Heart right ventricle (tissue), 16 donors: ENCODE measurements at regions not wholly inside any gene's neighbourhood (a gene's known extent, or its start where the extent isn't known, plus 50 kb on each side); places are given as distances from the start of the nearest gene placed in this dataset.

Experiments used
- ATAC-seq, 8 donors: fragments of 200-7000 bp; cut with Tn5 transposase; one replicate each; pipeline ENCODE4 v1.9.1; 2020; ENCODE audit warnings: mild to moderate bottlenecking in 8 of 8, moderate library complexity in 8 of 8, moderate number of reproducible peaks in 1 of 8
- DNase-seq, 2 donors: peaks; one replicate each; pipeline ENCODE4 v3.0.0-alpha.2; 2020
- H3K27ac ChIP-seq, 10 donors: fragments of 200-600 bp; sonication (generic) in 2 of 10; one replicate each; pipeline versions ENCODE4 v1.5.0 to v1.8.0; 2020 to 2022; ENCODE audit warnings: mild to moderate bottlenecking in 3 of 10
- H3K27me3 ChIP-seq, 7 donors: fragments of 200-600 bp; one replicate each; pipeline ENCODE4 v1.8.0; 2021 to 2022; ENCODE audit warnings: mild to moderate bottlenecking in 2 of 7
- H3K36me3 ChIP-seq, 9 donors: fragments of 200-600 bp; sonication (generic) in 1 of 9; one replicate each; pipeline versions ENCODE4 v1.5.0 to v1.8.0; 2020 to 2022; ENCODE audit warnings: mild to moderate bottlenecking in 2 of 9
- H3K4me1 ChIP-seq, 9 donors: fragments of 200-600 bp; sonication (generic) in 1 of 9; one replicate each; pipeline versions ENCODE4 v1.5.0 to v1.8.0; 2020 to 2022; ENCODE audit warnings: mild to moderate bottlenecking in 4 of 9
- H3K4me3 ChIP-seq, 10 donors: fragments of 200-600 bp; sonication (generic) in 2 of 10; one replicate each; pipeline versions ENCODE4 v1.5.0 to v1.8.0; 2020 to 2022; ENCODE audit warnings: mild to moderate bottlenecking in 7 of 10, moderate library complexity in 2 of 10
- H3K9me3 ChIP-seq, 11 donors: fragments of 200-600 bp in 10 of 11; sonication (generic) in 2 of 11; one replicate each; pipeline versions ENCODE4 v1.5.0 to v1.8.0; 2013 to 2022; ENCODE audit warnings: mild to moderate bottlenecking in 2 of 11, control low read depth in 1 of 11, moderate library complexity in 1 of 11
- WGBS, 2 donors: extraction: QIAGEN DNeasy Blood & Tissue Kit; methylation state at CpG; one replicate each; pipeline ENCODE4 v1.1.7; 2013; ENCODE audit warnings: inconsistent platforms in 1 of 2; 5-methylcytosine and 5-hydroxymethylcytosine counted together
- intact Hi-C, 10 donors: fragments of 100-400 bp; cut with DNase I; formaldehyde crosslinking; loops; one replicate each; pipeline versions ENCODE4 v1.11.1 to v1.14.2; 2022
- TF ChIP-seq, protein P1 (sequence below), 9 donors: fragments of 200-600 bp; sonication (generic) in 2 of 9; IDR thresholded peaks; one replicate each; pipeline versions ENCODE4 v1.5.0 to v1.8.0; 2021 to 2022; ENCODE audit warnings: antibody characterized with exemption in 9 of 9, mild to moderate bottlenecking in 5 of 9, moderate library complexity in 1 of 9
- donor health status: Arrhythmogenic right ventricular cardiomyopathy.
- donor health status: ischemic (EF 13 %, LVEDD 7.1; RV severe dilation, severe dysfunction).
- donor health status: healthy with polysubstance abuse.
- donor health status: DM: no; HTN: yes; CAD: no.
- donor health status: DM: no; HTN: no; CAD: no.
- donor health status: ischemic (EF 25% LVEDD 6.9; RV normal size, moderate dysfunction).
- donor health status: ischemic (EF 25% LVEDD 5.7; RV mildly dilated, moderate dysfunction).
- donor health status: healthy.
- donor health status: DM: yes; HTN: yes; CAD: no.
- donor health status: Ischemic cardiomyopathy.
- donor health status: ischemic (EF 35%, LVEDD 5.7; RV mildly dilated, moderate dysfunction).
- donor health status: nonischemic (EF 11% LVEDD 7.7; RV severe dilation, severe dysfunction).
- donor health status: DM: yes; HTN: yes; CAD: no.
- donor health status: PGD.
- donor health status: ischemic (EF 29% LVEDD 5.4; RV normal size, mild dysfunction).
- donor health status: nonischemic (EF 23%, LVEDD 6.1; RV moderate dilation, normal function).

DNA sequence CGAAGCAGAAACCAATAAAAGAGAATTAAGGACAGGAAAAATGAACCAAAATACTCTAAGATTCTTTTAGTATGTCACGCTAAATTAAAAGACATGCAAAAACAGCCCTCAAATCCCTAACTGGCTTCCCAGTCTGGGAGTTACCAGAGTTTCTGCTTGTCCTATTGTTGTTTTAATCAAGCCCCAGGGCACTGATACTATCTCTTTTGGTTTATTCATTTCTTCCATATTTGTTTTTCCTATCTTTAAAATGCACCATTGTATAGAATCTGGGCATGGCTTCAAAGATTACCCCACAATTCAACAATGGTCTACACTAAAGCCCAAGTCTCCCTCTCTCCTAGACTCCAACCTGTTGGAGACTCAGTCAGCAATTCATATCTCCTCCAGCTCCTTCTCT lies 169.1 kb downstream of the MYLK4 start:
- intact Hi-C loops: no loop called here
- H3K36me3 ChIP-seq: no peaks in the 10 kb centered on the region
- no peaks in the 10 kb centered on the region for H3K27me3 ChIP-seq
- H3K4me3 ChIP-seq: no peak overlapping the region
- TF ChIP-seq, protein P1, sequence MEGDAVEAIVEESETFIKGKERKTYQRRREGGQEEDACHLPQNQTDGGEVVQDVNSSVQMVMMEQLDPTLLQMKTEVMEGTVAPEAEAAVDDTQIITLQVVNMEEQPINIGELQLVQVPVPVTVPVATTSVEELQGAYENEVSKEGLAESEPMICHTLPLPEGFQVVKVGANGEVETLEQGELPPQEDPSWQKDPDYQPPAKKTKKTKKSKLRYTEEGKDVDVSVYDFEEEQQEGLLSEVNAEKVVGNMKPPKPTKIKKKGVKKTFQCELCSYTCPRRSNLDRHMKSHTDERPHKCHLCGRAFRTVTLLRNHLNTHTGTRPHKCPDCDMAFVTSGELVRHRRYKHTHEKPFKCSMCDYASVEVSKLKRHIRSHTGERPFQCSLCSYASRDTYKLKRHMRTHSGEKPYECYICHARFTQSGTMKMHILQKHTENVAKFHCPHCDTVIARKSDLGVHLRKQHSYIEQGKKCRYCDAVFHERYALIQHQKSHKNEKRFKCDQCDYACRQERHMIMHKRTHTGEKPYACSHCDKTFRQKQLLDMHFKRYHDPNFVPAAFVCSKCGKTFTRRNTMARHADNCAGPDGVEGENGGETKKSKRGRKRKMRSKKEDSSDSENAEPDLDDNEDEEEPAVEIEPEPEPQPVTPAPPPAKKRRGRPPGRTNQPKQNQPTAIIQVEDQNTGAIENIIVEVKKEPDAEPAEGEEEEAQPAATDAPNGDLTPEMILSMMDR (IDR thresholded peaks at IDR 0.05): no peak
- peaks cover 0 to 29% (median 0%) of the 10 kb centered on the region in 11 donors for H3K9me3 ChIP-seq
- H3K27ac ChIP-seq: no peak overlapping the region
- peaks cover 0 to 10% (median 4%) of the 10 kb centered on the region in 9 donors for H3K4me1 ChIP-seq
- ATAC-seq (no peak), DNase-seq (no peak)
- 96% methylated on average over 2 of the region's 2 CpGs for WGBS, 2 donors

- DNase-seq (no peak), ATAC-seq (no peak)
- 55 to 74% methylated on average over 4 of the region's 4 CpGs for WGBS, 2 donors
- TF ChIP-seq, protein P1 (IDR thresholded peaks at IDR 0.05): no peak
- peak overlapping the region in 2 of 10 donors; percentile 66 to 84 for H3K27ac ChIP-seq
- no peaks in the 10 kb centered on the region for H3K27me3 ChIP-seq
- intact Hi-C loops: no loop called here
- peaks cover 0 to 10% (median 4%) of the 10 kb centered on the region in 9 donors for H3K4me1 ChIP-seq
- H3K4me3 ChIP-seq: no peak overlapping the region
- H3K9me3 ChIP-seq: peaks cover 0 to 23% (median 0%) of the 10 kb centered on the region in 11 donors
- no peaks in the 10 kb centered on the region for H3K36me3 ChIP-seq
Observed at GRCh38 chr6:2581011-2581410, 169.7 kb downstream of the MYLK4 start.

GRCh38 chr6:2579804-2580570 lies 170.7 kb downstream of the MYLK4 start:
- WGBS, 2 donors: 77 to 85% methylated on average over 14 of the region's 14 CpGs

GRCh38 chr6:2579241-2579761 lies 171.4 kb downstream of the MYLK4 start:
- no peaks in the 10 kb centered on the region for H3K27me3 ChIP-seq
- ATAC-seq (peak; percentile 58 to 89 (median 84)), DNase-seq (peak in 1 of 2 donors; percentile 60)
- H3K9me3 ChIP-seq: peaks cover 0 to 14% (median 0%) of the 10 kb centered on the region in 11 donors
- no peak overlapping the region for H3K4me3 ChIP-seq
- peak overlapping the region in 8 of 10 donors; percentile 2 to 84 (median 66) for H3K27ac ChIP-seq
- TF ChIP-seq, protein P1 (IDR thresholded peaks at IDR 0.05): no peak
- intact Hi-C loops: loop anchor here in 1 of 10 donors (5.0 kb wide), 1 partner anchor 43 kb away; no protein-coding TSS in a partner anchor
- H3K4me1 ChIP-seq: peaks cover 0 to 10% (median 4%) of the 10 kb centered on the region in 9 donors
- whole genome bisulfite sequencing, 2 donors: 29 to 37% methylated on average over 16 of the region's 16 CpGs
- no peaks in the 10 kb centered on the region for H3K36me3 ChIP-seq

More at GRCh38 chr6:2579804-2580570, 170.7 kb downstream of the MYLK4 start:
- DNase-seq (peak in 1 of 2 donors; percentile 48), ATAC-seq (peak; percentile 47 to 87 (median 80))
- peaks cover 0 to 10% (median 4%) of the 10 kb centered on the region in 9 donors for H3K4me1 ChIP-seq
- no peaks in the 10 kb centered on the region for H3K27me3 ChIP-seq
- H3K4me3 ChIP-seq: no peak overlapping the region
- H3K36me3 ChIP-seq: no peaks in the 10 kb centered on the region
- TF ChIP-seq, protein P1 (IDR thresholded peaks at IDR 0.05): no peak
- intact Hi-C loops: loop anchor here in 1 of 10 donors (5.0 kb wide), 1 partner anchor 42 kb away; no protein-coding TSS in a partner anchor
- H3K27ac ChIP-seq: peak overlapping the region in 8 of 10 donors; percentile 2 to 84 (median 66)
- H3K9me3 ChIP-seq: peaks cover 0 to 13% (median 0%) of the 10 kb centered on the region in 11 donors
